PFSK-1 (cell line): ENCODE measurements at regions not wholly inside any gene's neighbourhood (a gene's known extent, or its start where the extent isn't known, plus 50 kb on each side); places are given as distances from the start of the nearest gene placed in this dataset.

Source experiments
- FOXP2 ChIP-seq: optimal IDR thresholded peaks from 2 replicates; pipeline ENCODE3; 2011; ENCODE audit warnings: borderline replicate concordance, control low read depth, inconsistent platforms; ENCODE audit not compliant: insufficient read depth; ENCODE audit errors: extremely low read length, extremely low read depth
- POLR2AphosphoS5 ChIP-seq: IDR thresholded peaks from 2 replicates; pipeline ENCODE4 v1.6.1; 2012; ENCODE audit warnings: low read depth, mild to moderate bottlenecking, control low read depth, low read length, moderate library complexity
- REST ChIP-seq, 2 experiments: IDR thresholded peaks; 2 replicates each; pipeline versions ENCODE4 v1.6.1 to v1.8.0; 2011 to 2012; ENCODE audit warnings: low read depth in 2 of 2, low read length in 2 of 2, control low read depth in 1 of 2, inconsistent platforms in 1 of 2, mild to moderate bottlenecking in 1 of 2, moderate library complexity in 1 of 2; ENCODE audit not compliant: insufficient read depth in 1 of 2
- SIN3A ChIP-seq: IDR thresholded peaks from 2 replicates; pipeline ENCODE4 v1.6.1; 2012; ENCODE audit warnings: mild to moderate bottlenecking, low read length, moderate library complexity, borderline replicate concordance; ENCODE audit not compliant: insufficient read depth
- TAF1 ChIP-seq: IDR thresholded peaks from 2 replicates; pipeline ENCODE4 v1.6.1; 2012; ENCODE audit warnings: low read length, control low read depth, borderline replicate concordance; ENCODE audit not compliant: insufficient read depth

- TF ChIP-seq POLR2AphosphoS5: no peak
- TF ChIP-seq REST (IDR thresholded peaks at IDR 0.05; ENCODE audit: insufficient read depth in 1 of 2, low read depth in 2 of 2, low read length in 2 of 2): peak in 1 of 2 experiments; percentile 49; a peak in 1 of 4 replicates
- no peak for TF ChIP-seq TAF1
- no peak for TF ChIP-seq SIN3A
- no peak for TF ChIP-seq FOXP2
Observed at GRCh38 chr12:126602612-126603011, 1537.4 kb downstream of the AACS start.
